Neural progenitor cell (in vitro differentiated cells): ENCODE measurements at regions not wholly inside any gene's neighbourhood (a gene's known extent, or its start where the extent isn't known, plus 50 kb on each side); places are given as distances from the start of the nearest gene placed in this dataset.

Experiments used
- DNase-seq: peaks from one replicate; pipeline ENCODE4 v3.0.0-alpha.2; 2016; ENCODE audit warnings: low spot score
- H2AFZ ChIP-seq: fragments of 200-600 bp; sonication (generic); replicated peaks from 2 replicates; pipeline ENCODE4 v1.6.1; 2016; ENCODE audit warnings: antibody characterized with exemption
- H3F3A ChIP-seq: fragments of 200-600 bp; sonication (generic); 2 replicates; pipeline ENCODE4 v1.6.1; 2016; ENCODE audit warnings: antibody characterized with exemption, low read depth
- H3K27ac ChIP-seq: fragments of 200-600 bp; sonication (generic); 2 replicates; pipeline ENCODE4 v1.5.1; 2016; ENCODE audit warnings: mild to moderate bottlenecking
- H3K27me3 ChIP-seq: fragments of 200-600 bp; sonication (generic); 2 replicates; pipeline ENCODE4 v1.6.1; 2016; ENCODE audit warnings: mild to moderate bottlenecking, moderate library complexity
- H3K36me3 ChIP-seq: fragments of 200-600 bp; sonication (generic); 2 replicates; pipeline ENCODE4 v1.5.1; 2016
- H3K4me1 ChIP-seq: fragments of 200-600 bp; sonication (generic); 2 replicates; pipeline ENCODE4 v1.6.1; 2016; ENCODE audit warnings: mixed run types
- H3K4me2 ChIP-seq: fragments of 200-600 bp; sonication (generic); 2 replicates; pipeline ENCODE4 v1.6.1; 2016
- H3K4me3 ChIP-seq: fragments of 200-600 bp; sonication (generic); 2 replicates; pipeline ENCODE4 v1.5.1; 2016
- H3K79me2 ChIP-seq: fragments of 200-600 bp; sonication (generic); 2 replicates; pipeline ENCODE4 v1.6.1; 2016; ENCODE audit warnings: low read depth
- H3K9ac ChIP-seq: fragments of 200-600 bp; sonication (generic); 2 replicates; pipeline ENCODE4 v1.6.1; 2016
- H3K9me3 ChIP-seq: fragments of 200-600 bp; sonication (generic); 2 replicates; pipeline ENCODE4 v1.5.1; 2016; ENCODE audit warnings: low read depth
- H4K20me1 ChIP-seq: fragments of 200-600 bp; sonication (generic); 2 replicates; pipeline ENCODE4 v1.6.1; 2016; ENCODE audit warnings: low read depth
- H3K27ac Mint-ChIP-seq: 3 replicates; pipeline ENCODE4 v1.8.0; 2021; ENCODE audit warnings: mixed read lengths
- H3K27me3 Mint-ChIP-seq: 2 replicates; pipeline ENCODE4 v1.8.0; 2022; ENCODE audit warnings: low read depth, mild to moderate bottlenecking, inconsistent platforms, moderate library complexity, mixed read lengths; ENCODE audit not compliant: insufficient read depth
- H3K36me3 Mint-ChIP-seq: 3 replicates; pipeline ENCODE4 v1.8.0; 2021; ENCODE audit warnings: mixed read lengths
- H3K4me1 Mint-ChIP-seq: 3 replicates; pipeline ENCODE4 v1.8.0; 2021; ENCODE audit warnings: mixed read lengths
- H3K4me3 Mint-ChIP-seq: 3 replicates; pipeline ENCODE4 v1.8.0; 2021; ENCODE audit warnings: mild to moderate bottlenecking, moderate library complexity, mixed read lengths
- H3K9me3 Mint-ChIP-seq: 3 replicates; pipeline ENCODE4 v1.8.0; 2020; ENCODE audit warnings: mixed read lengths
- CTCF ChIP-seq: fragments of 200-600 bp; sonication (generic); IDR thresholded peaks from 2 replicates; pipeline ENCODE4 v1.5.1; 2017; ENCODE audit warnings: antibody characterized with exemption, mild to moderate bottlenecking
- EZH2 ChIP-seq: fragments of 200-600 bp; sonication (generic); IDR thresholded peaks from 2 replicates; pipeline ENCODE4 v1.6.1; 2017; ENCODE audit warnings: antibody characterized with exemption, mild to moderate bottlenecking, moderate library complexity
- EZH2phosphoT487 ChIP-seq: fragments of 200-600 bp; sonication (generic); IDR thresholded peaks from 2 replicates; pipeline ENCODE4 v1.6.1; 2017; ENCODE audit warnings: antibody characterized with exemption

- Histone ChIP-seq H3K9me3 (no peaks in the 10 kb centered on the region), H3K4me3 (no peak overlapping the region), H3K27me3 (no peaks in the 10 kb centered on the region), H2AFZ (no peak overlapping the region), H3F3A (no peaks in the 10 kb centered on the region), H3K9ac (no peak overlapping the region), H4K20me1 (no peaks in the 10 kb centered on the region), H3K36me3 (no peaks in the 10 kb centered on the region), H3K27ac (no peak overlapping the region), H3K4me1 (no peaks in the 10 kb centered on the region), H3K4me2 (no peak overlapping the region), H3K79me2 (no peaks in the 10 kb centered on the region)
- Mint-ChIP-seq H3K9me3 (no peaks in the 10 kb centered on the region), H3K4me1 (peaks cover 3% of the 10 kb centered on the region), H3K27me3 (peaks cover 4% of the 10 kb centered on the region), H3K36me3 (no peaks in the 10 kb centered on the region), H3K27ac (no peak overlapping the region), H3K4me3 (no peak overlapping the region)
- DNase-seq, result no peak
- TF ChIP-seq CTCF (no peak), EZH2 (no peak), EZH2phosphoT487 (no peak)
Observed at GRCh38 chr21:35208104-35208503, 159.0 kb upstream of the RUNX1 start.

GRCh38 chr21:35207322-35207721 is 158.2 kb upstream of the RUNX1 start:
- Mint-ChIP-seq H3K4me1 (peaks cover 3% of the 10 kb centered on the region), H3K9me3 (no peaks in the 10 kb centered on the region), H3K36me3 (no peaks in the 10 kb centered on the region), H3K4me3 (no peak overlapping the region), H3K27me3 (peaks cover 4% of the 10 kb centered on the region), H3K27ac (no peak overlapping the region)
- Histone ChIP-seq H3K4me1 (no peaks in the 10 kb centered on the region), H3K9ac (no peak overlapping the region), H3K27me3 (no peaks in the 10 kb centered on the region), H3K36me3 (no peaks in the 10 kb centered on the region), H4K20me1 (no peaks in the 10 kb centered on the region), H2AFZ (no peak overlapping the region), H3K4me3 (no peak overlapping the region), H3K27ac (no peak overlapping the region), H3K79me2 (no peaks in the 10 kb centered on the region), H3K9me3 (no peaks in the 10 kb centered on the region), H3F3A (no peaks in the 10 kb centered on the region), H3K4me2 (no peak overlapping the region)
- no peak for DNase-seq
- TF ChIP-seq EZH2phosphoT487 (no peak), CTCF (no peak), EZH2 (no peak)

- Histone ChIP-seq H3K27ac (no peak overlapping the region), H3K36me3 (no peaks in the 10 kb centered on the region), H4K20me1 (no peaks in the 10 kb centered on the region), H3K27me3 (no peaks in the 10 kb centered on the region), H3K79me2 (no peaks in the 10 kb centered on the region), H3K9me3 (no peaks in the 10 kb centered on the region), H3F3A (no peaks in the 10 kb centered on the region), H2AFZ (peak overlapping the region; percentile 60), H3K4me2 (no peak overlapping the region), H3K9ac (no peak overlapping the region), H3K4me3 (no peak overlapping the region), H3K4me1 (no peaks in the 10 kb centered on the region)
- TF ChIP-seq CTCF (no peak), EZH2 (no peak), EZH2phosphoT487 (no peak)
- Mint-ChIP-seq H3K9me3 (no peaks in the 10 kb centered on the region), H3K27ac (no peak overlapping the region), H3K4me3 (no peak overlapping the region), H3K36me3 (no peaks in the 10 kb centered on the region), H3K27me3 (peaks cover 4% of the 10 kb centered on the region), H3K4me1 (peaks cover 3% of the 10 kb centered on the region)
- no peak for DNase-seq
Observed at GRCh38 chr21:35206141-35207125, 157.3 kb upstream of the RUNX1 start.
